Adrenal gland (tissue), 9 donors: ENCODE measurements at regions not wholly inside any gene's neighbourhood (a gene's known extent, or its start where the extent isn't known, plus 50 kb on each side); places are given as distances from the start of the nearest gene placed in this dataset.

Experiments
- DNase-seq, 7 donors: peaks; one replicate each; pipeline ENCODE4 v3.0.0-alpha.2; 2019 to 2020
- H3K27ac ChIP-seq, 5 donors: fragments of 200-600 bp; sonication (generic) in 4 of 5; 1 replicate in 3 of 5; 2 replicates in 2 of 5; pipeline versions ENCODE4 v1.5.1 to v1.8.0; 2016 to 2020; ENCODE audit warnings: mild to moderate bottlenecking in 1 of 5
- H3K27me3 ChIP-seq: fragments of 200-600 bp; 2 replicates; pipeline ENCODE4 v1.8.0; 2021
- H3K36me3 ChIP-seq, 2 donors: fragments of 200-600 bp; replicated peaks in 1 of 2; 1 replicate in 1 of 2; 2 replicates in 1 of 2; pipeline versions ENCODE4 v1.5.1 to v1.8.0; 2018 to 2022
- H3K4me1 ChIP-seq, 2 donors: fragments of 200-600 bp; replicated peaks in 1 of 2; 1 replicate in 1 of 2; 2 replicates in 1 of 2; pipeline versions ENCODE4 v1.5.1 to v1.8.0; 2018 to 2021
- H3K4me3 ChIP-seq, 4 donors: fragments of 200-600 bp; sonication (generic) in 3 of 4; one replicate each; pipeline ENCODE4 v1.5.1; 2016 to 2018
- H3K9me3 ChIP-seq, 3 donors: fragments of 200-600 bp; sonication (generic) in 1 of 3; replicated peaks in 1 of 3; 1 replicate in 2 of 3; 2 replicates in 1 of 3; pipeline versions ENCODE4 v1.5.1 to v1.8.0; 2016 to 2021
- CTCF ChIP-seq, 6 experiments: fragments of 450-650 bp in 4 of 6; fragments of 200-600 bp in 2 of 6; sonication (generic) in 1 of 6; IDR thresholded peaks; 1 replicate in 5 of 6; 2 replicates in 1 of 6; pipeline versions ENCODE4 v1.5.1 to v1.8.0; 2016 to 2021; ENCODE audit warnings: antibody characterized with exemption in 6 of 6, mild to moderate bottlenecking in 2 of 6, moderate library complexity in 1 of 6
- POLR2A ChIP-seq, 2 donors: fragments of 450-650 bp; IDR thresholded peaks; one replicate each; pipeline ENCODE4 v1.6.1; 2017; ENCODE audit warnings: antibody characterized with exemption in 2 of 2, mild to moderate bottlenecking in 2 of 2, moderate library complexity in 1 of 2
- WGBS, 4 donors: extraction: QIAGEN DNeasy Blood & Tissue Kit in 2 of 4; methylation state at CpG; one replicate each; pipeline versions ENCODE4 v1.1.5 to v1.1.7; 2013 to 2017; 5-methylcytosine and 5-hydroxymethylcytosine counted together
- intact Hi-C, 2 donors: fragments of 100-400 bp; cut with DNase I; formaldehyde crosslinking; loops; one replicate each; pipeline versions ENCODE4 v1.14.1 to v1.15.0; 2022 to 2023
- donor health status: healthy with polysubstance abuse.
- donor health status: Bipolar disorder and iron deficiency.
- donor health status: DM: yes; HTN: yes; CAD: no.
- donor health status: DM: no; HTN: no; CAD: no.
- donor health status: DM: no; HTN: no; CAD: no.

GRCh38 chr1:29786195-29786594 is 549.9 kb downstream of the PTPRU start:
- TF ChIP-seq CTCF (IDR thresholded peaks at IDR 0.05) (no peak), POLR2A (IDR thresholded peaks at IDR 0.05) (no peak)
- DNase-seq, result peak in 1 of 7 donors; percentile 46
- intact Hi-C loops, result no loop called here
- peaks cover 5% of the 10 kb centered on the region for H3K27me3 ChIP-seq
- 63 to 76% (median 71%) methylated on average over 4 of the region's 4 CpGs for WGBS, 4 donors
- no peak overlapping the region for H3K4me3 ChIP-seq
- H3K36me3 ChIP-seq, result no peaks in the 10 kb centered on the region
- no peaks in the 10 kb centered on the region for H3K4me1 ChIP-seq
- H3K27ac ChIP-seq, result no peak overlapping the region
- no peaks in the 10 kb centered on the region for H3K9me3 ChIP-seq

GRCh38 chr1:29785554-29785953 is 549.2 kb downstream of the PTPRU start:
- no peaks in the 10 kb centered on the region for H3K9me3 ChIP-seq
- 83 to 100% (median 90%) methylated on average over 4 to 5 of the region's 5 CpGs for WGBS, 4 donors
- TF ChIP-seq POLR2A (IDR thresholded peaks at IDR 0.05) (no peak), CTCF (IDR thresholded peaks at IDR 0.05) (no peak)
- no peaks in the 10 kb centered on the region for H3K36me3 ChIP-seq
- peak in 1 of 7 donors; percentile 14 for DNase-seq
- no peak overlapping the region for H3K4me3 ChIP-seq
- intact Hi-C loops, result no loop called here
- no peaks in the 10 kb centered on the region for H3K4me1 ChIP-seq
- no peak overlapping the region for H3K27ac ChIP-seq
- peaks cover 5% of the 10 kb centered on the region for H3K27me3 ChIP-seq

GRCh38 chr1:29785137-29785527 is 548.8 kb downstream of the PTPRU start:
- Histone ChIP-seq H3K27me3 (peaks cover 9% of the 10 kb centered on the region), H3K27ac (no peak overlapping the region), H3K4me3 (no peak overlapping the region), H3K4me1 (no peaks in the 10 kb centered on the region), H3K36me3 (no peaks in the 10 kb centered on the region), H3K9me3 (no peaks in the 10 kb centered on the region)
- DNase-seq, result peak in 1 of 7 donors; percentile 33
- 74 to 88% (median 81%) methylated on average over 7 of the region's 7 CpGs for WGBS, 4 donors
- intact Hi-C loops, result no loop called here
- TF ChIP-seq POLR2A (IDR thresholded peaks at IDR 0.05), result no peak
- no peak for TF ChIP-seq CTCF (IDR thresholded peaks at IDR 0.05)

- peaks cover 11% of the 10 kb centered on the region for H3K27me3 ChIP-seq
These were observed 548.2 kb downstream of the PTPRU start for GRCh38 chr1:29784276-29785136.

More at GRCh38 chr1:29784276-29785136, 548.2 kb downstream of the PTPRU start:
- Histone ChIP-seq H3K27ac (no peak overlapping the region), H3K36me3 (no peaks in the 10 kb centered on the region), H3K9me3 (no peaks in the 10 kb centered on the region), H3K4me1 (no peaks in the 10 kb centered on the region), H3K4me3 (no peak overlapping the region)
- TF ChIP-seq POLR2A (IDR thresholded peaks at IDR 0.05) (no peak), CTCF (IDR thresholded peaks at IDR 0.05) (no peak)
- DNase-seq, result peak in 2 of 7 donors; percentile 8 to 53
- intact Hi-C loops, result no loop called here
- 71 to 82% (median 75%) methylated on average over 3 to 10 of the region's 10 CpGs for WGBS, 4 donors
